Omental fat pad (tissue), 3 donors: ENCODE measurements at regions not wholly inside any gene's neighbourhood (a gene's known extent, or its start where the extent isn't known, plus 50 kb on each side); places are given as distances from the start of the nearest gene placed in this dataset.

Source experiments
- ATAC-seq: fragments of 150-250 bp; one replicate; pipeline ENCODE4 v1.9.1; 2016; ENCODE audit warnings: mild to moderate bottlenecking, moderate library complexity; ENCODE audit not compliant: low FRiP score
- DNase-seq: peaks from one replicate; pipeline ENCODE4 v3.0.0-alpha.2; 2019; ENCODE audit warnings: low spot score
- CTCF ChIP-seq, 3 donors: fragments of 450-650 bp; IDR thresholded peaks; one replicate each; pipeline ENCODE4 v1.5.1; 2016 to 2017; ENCODE audit warnings: antibody characterized with exemption in 3 of 3, mild to moderate bottlenecking in 3 of 3, moderate library complexity in 2 of 3

DNA sequence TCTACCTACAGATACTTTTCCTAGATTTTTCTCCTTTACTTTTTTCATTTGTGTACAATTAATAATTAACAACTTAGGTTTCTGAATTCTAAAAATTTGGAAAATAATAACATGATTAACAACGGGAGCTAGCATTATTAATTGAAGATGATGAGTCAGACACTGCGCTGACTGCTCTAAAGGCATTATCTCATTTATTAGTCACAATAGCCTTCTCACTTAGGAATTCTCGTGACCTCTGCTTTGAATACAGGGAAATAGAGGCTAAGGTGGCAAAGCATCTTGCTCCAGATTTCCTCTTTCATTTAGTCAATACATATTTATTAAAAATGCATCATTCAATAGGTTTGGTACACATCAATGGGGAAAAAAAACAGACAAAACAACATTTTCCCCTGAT, 441.3 kb downstream of the PCDH18 start:
- TF ChIP-seq CTCF (IDR thresholded peaks at IDR 0.05), result no peak
- ATAC-seq, result no peak
- DNase-seq, result no peak

- no peak for ATAC-seq
- no peak for DNase-seq
- TF ChIP-seq CTCF (IDR thresholded peaks at IDR 0.05), result no peak
Measured at GRCh38 chr4:137083571-137084135, 448.6 kb downstream of the PCDH18 start.

- no peak for DNase-seq
- no peak for ATAC-seq
- no peak for TF ChIP-seq CTCF (IDR thresholded peaks at IDR 0.05)
Measured at GRCh38 chr4:137082061-137082460, 450.2 kb downstream of the PCDH18 start.

GRCh38 chr4:137076908-137077307, 455.4 kb downstream of the PCDH18 start:
- ATAC-seq, result peak; percentile 28

DNA sequence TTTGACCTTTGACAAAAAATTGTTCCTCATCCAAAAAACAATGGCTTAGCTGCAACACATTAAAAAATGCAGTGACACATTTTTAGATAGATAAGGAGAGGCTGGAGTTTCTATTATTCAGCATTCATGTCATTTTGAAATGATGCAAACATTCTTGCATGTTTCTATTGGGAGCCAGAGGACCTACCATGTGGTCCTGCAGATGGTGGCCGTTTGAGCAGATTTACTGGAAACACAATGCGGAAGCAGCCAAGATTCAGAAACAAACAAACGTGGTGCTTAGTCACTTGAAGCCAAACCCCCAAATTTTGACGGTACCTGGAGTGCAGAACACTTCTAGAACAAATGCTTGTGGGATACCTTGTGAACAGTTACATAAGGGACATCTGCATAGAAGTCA, 456.7 kb downstream of the PCDH18 start:
- TF ChIP-seq CTCF (IDR thresholded peaks at IDR 0.05), result no peak
- DNase-seq (no peak), ATAC-seq (no peak)

More at GRCh38 chr4:137076908-137077307, 455.4 kb downstream of the PCDH18 start:
- no peak for TF ChIP-seq CTCF (IDR thresholded peaks at IDR 0.05)
- DNase-seq, result no peak

GRCh38 chr4:137070614-137071013, 461.7 kb downstream of the PCDH18 start:
- ATAC-seq, result no peak
- no peak for TF ChIP-seq CTCF (IDR thresholded peaks at IDR 0.05)
- DNase-seq, result no peak

DNA sequence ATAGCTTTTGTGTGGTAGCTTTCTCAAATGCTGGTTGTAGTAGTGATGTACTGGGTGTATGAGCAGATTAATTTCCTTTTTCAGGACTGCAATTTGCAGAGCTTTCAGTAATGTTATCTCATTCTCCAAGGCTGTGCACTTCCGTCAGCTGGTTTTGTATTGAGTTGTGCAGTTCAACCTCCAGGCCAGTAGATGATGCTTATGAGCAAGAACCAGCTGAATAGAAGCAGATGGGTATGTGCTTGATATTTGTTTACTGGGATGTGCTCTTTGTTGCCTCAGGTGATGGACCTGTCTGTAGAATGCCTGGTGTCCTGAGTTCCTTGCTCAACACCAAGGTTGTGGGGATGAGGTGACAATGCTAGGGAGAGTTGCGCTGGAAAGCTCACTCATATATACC, 462.8 kb downstream of the PCDH18 start:
- no peak for DNase-seq
- ATAC-seq, result no peak
- TF ChIP-seq CTCF (IDR thresholded peaks at IDR 0.05), result no peak
